ENCODE measurements at regions not wholly inside any gene's neighbourhood (a gene's known extent, or its start where the extent isn't known, plus 50 kb on each side); places are given as distances from the start of the nearest gene placed in this dataset.
A peak's percentile ranks its signal among the peaks of the same experiment; 100 is the strongest.

GRCh38 chr16:55017321-55017720, 86.7 kb downstream of the IRX5 start:
- Histone ChIP-seq H3K27me3 (ENCODE audit: control insufficient read depth in 2 of 2, insufficient read depth in 2 of 2, low read length in 2 of 2) (peaks cover 0 to 10% of the 10 kb centered on the region in 2 experiments; a peak in 1 of 5 replicates), H3K4me2 (ENCODE audit: insufficient read depth, low read length) (no peak overlapping the region), H3K9me1 (ENCODE audit: control insufficient read depth, insufficient read depth, low read length) (no peaks in the 10 kb centered on the region), H3K9me3 (replicated peaks; ENCODE audit: control insufficient read depth, insufficient read depth, low read depth, low read length) (no peaks in the 10 kb centered on the region; the same call in 1 of the 2 replicates), H2AFZ (ENCODE audit: low read depth, low read length) (0 out of 2 replicates have a peak overlapping the region, but pooled peaks have one; percentile 36), H3K36me3 (ENCODE audit: control insufficient read depth, insufficient read depth, low read length) (no peaks in the 10 kb centered on the region), H3K4me1 (replicated peaks in 1 of 2; ENCODE audit: control insufficient read depth in 2 of 2, insufficient read depth in 2 of 2, low read length in 2 of 2) (peaks cover 0 to 4% of the 10 kb centered on the region in 2 experiments; a peak in 2 of 5 replicates), H3K79me2 (ENCODE audit: control insufficient read depth, insufficient read depth, low read length) (no peaks in the 10 kb centered on the region), H3K27ac (ENCODE audit: extremely low read depth, low read depth, low read length) (no peak overlapping the region), H4K20me1 (replicated peaks; ENCODE audit: control insufficient read depth, insufficient read depth, low read length) (no peaks in the 10 kb centered on the region), H3K4me3 (no peak overlapping the region), H3K9ac (ENCODE audit: insufficient read depth in 1 of 2, low read depth in 2 of 2, low read length in 2 of 2) (no peak overlapping the region)
- CTCF ChIA-PET (ENCODE audit: low intra/inter-chr PET ratio) = no interaction called here
- no TSS peak for BruUV-seq (replicated peaks)
- TF ChIP-seq MTA3 (IDR thresholded peaks at IDR 0.05; ENCODE audit: borderline replicate concordance) (no peak), SP2 (IDR thresholded peaks at IDR 0.05; ENCODE audit: extremely low read depth, low read depth, low read length, poor library complexity, severe bottlenecking) (no peak), FOXK2 (conservative IDR thresholded peaks at IDR 0.05 in 1 of 2, IDR thresholded peaks at IDR 0.05 in 1 of 2; ENCODE audit: low read depth in 2 of 2) (no peak), RBM39 (optimal IDR thresholded peaks at IDR 0.05; ENCODE audit: low read depth, low read length) (no peak), MEIS2 (IDR thresholded peaks at IDR 0.05; ENCODE audit: partially characterized antibody) (no peak), ZBTB11 (CRISPR knock-in tag; IDR thresholded peaks at IDR 0.05) (no peak), SRF (CRISPR knock-in tag; IDR thresholded peaks at IDR 0.05) (no peak), BDP1 (IDR thresholded peaks at IDR 0.05; ENCODE audit: insufficient read depth, insufficient read length) (no peak), OTX1 (CRISPR knock-in tag; IDR thresholded peaks at IDR 0.05) (no peak), SMAD1 (IDR thresholded peaks at IDR 0.05; ENCODE audit: low read depth, low read length, partially characterized antibody) (no peak), NONO (IDR thresholded peaks at IDR 0.05; ENCODE audit: low read depth in 2 of 2, low read length in 1 of 2) (no peak), ZNF507 (tag; conservative IDR thresholded peaks at IDR 0.05) (no peak)
- DNase-seq (ENCODE audit: extremely low read depth in 1 of 4, low spot score in 3 of 4) (no peak), ATAC-seq (no peak), FAIRE-seq (no peak)
- 24% methylated on average over 6 of the region's 6 CpGs for WGBS (ENCODE audit: insufficient coverage, low coverage, missing lambda C conversion rate)
- in situ Hi-C loops (cut with MboI) (loop anchor here (25.0 kb wide), 1 partner anchor 1080 kb away; no protein-coding TSS in a partner anchor), intact Hi-C loops (cut with micrococcal nuclease) (no loop called here)
- POLR2A ChIA-PET = interaction anchor here (0.8 kb wide), 1 partner anchor 11 kb away, joined by 3 read pairs; no protein-coding TSS in a partner anchor

All from K562 (cell line).